H1 (cell line): ENCODE measurements at regions not wholly inside any gene's neighbourhood (a gene's known extent, or its start where the extent isn't known, plus 50 kb on each side); places are given as distances from the start of the nearest gene placed in this dataset.

Experiments used
- CTCF ChIP-seq, 3 experiments: IDR thresholded peaks; 1 replicate in 2 of 3; 2 replicates in 1 of 3; pipeline versions ENCODE4 v1.5.1 to v1.6.1; 2011; ENCODE audit warnings: low read length in 3 of 3, mild to moderate bottlenecking in 3 of 3, inconsistent platforms in 2 of 3, low read depth in 1 of 3, moderate library complexity in 1 of 3; ENCODE audit not compliant: insufficient read depth in 1 of 3; ENCODE audit errors: control extremely low read depth in 1 of 3
- PHF8 ChIP-seq: fragments of 200-600 bp; sonication (generic); conservative IDR thresholded peaks from 2 replicates; pipeline ENCODE4 v1.7.1; 2012; ENCODE audit warnings: low read depth, mild to moderate bottlenecking, inconsistent platforms, low read length, moderate library complexity
- RBBP5 ChIP-seq: IDR thresholded peaks from 2 replicates; pipeline ENCODE4 v1.7.1; 2012; ENCODE audit warnings: low read depth, mild to moderate bottlenecking, inconsistent platforms, low read length, moderate library complexity, borderline replicate concordance
- RNF2 ChIP-seq: fragments of 200-900, 300-1000 bp; sonication (generic); IDR thresholded peaks from 2 replicates; pipeline ENCODE4 v1.7.1; 2016; ENCODE audit warnings: borderline replicate concordance, low read depth, mild to moderate bottlenecking, antibody characterized with exemption, low read length; ENCODE audit not compliant: poor library complexity, severe bottlenecking; ENCODE audit errors: missing control alignments
- SIRT6 ChIP-seq: IDR thresholded peaks from one replicate; pipeline ENCODE4 v1.7.1; 2012; ENCODE audit warnings: low read length, inconsistent platforms
- TEAD4 ChIP-seq: IDR thresholded peaks from 2 replicates; pipeline ENCODE4 v1.6.1; 2012; ENCODE audit warnings: low read depth, low read length, inconsistent platforms, mixed read lengths
- TF ChIP-seq, protein P1 (sequence below): IDR thresholded peaks from 2 replicates; pipeline ENCODE4 v1.6.1; 2012; ENCODE audit warnings: low read length, inconsistent platforms
- TF ChIP-seq, protein P2 (sequence below): IDR thresholded peaks from 2 replicates; pipeline ENCODE4 v1.6.1; 2011; ENCODE audit warnings: low read depth, mild to moderate bottlenecking, low read length; ENCODE audit not compliant: insufficient read depth

DNA sequence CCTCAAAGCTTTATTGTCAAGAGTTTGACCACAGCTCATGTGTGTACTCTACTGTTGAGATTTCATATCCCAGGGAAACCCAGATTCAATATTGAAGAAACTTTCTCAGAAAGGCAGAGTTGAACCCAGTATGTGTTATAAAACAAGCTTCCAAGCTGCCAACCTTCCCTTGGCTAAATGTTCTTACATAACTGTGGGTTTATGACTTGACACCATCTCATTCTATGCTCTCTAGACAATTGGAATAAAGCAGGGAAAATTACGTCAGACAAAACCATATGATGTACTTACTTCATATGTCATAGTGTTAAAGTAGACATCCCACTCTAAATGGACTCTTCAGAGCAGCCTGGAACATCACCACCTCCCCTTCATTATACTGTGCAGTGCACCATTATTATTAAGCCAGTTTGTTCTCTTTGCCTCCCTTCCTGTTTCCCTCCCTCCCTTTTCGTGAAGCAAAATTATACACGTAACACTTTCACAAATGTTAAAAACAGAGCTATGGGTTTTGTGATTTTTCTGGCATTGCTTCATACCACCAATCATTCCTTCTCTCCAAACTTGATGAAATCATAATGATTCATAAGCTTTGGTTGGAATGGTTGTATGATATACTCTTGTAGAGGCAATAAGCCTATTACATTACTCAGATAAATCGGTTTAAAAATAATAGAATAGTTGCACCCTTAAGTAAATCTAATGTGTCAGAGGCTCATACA, 507.2 kb downstream of the LTN1 start (continued):
- TF ChIP-seq RBBP5, result no peak
- TF ChIP-seq, protein P1, sequence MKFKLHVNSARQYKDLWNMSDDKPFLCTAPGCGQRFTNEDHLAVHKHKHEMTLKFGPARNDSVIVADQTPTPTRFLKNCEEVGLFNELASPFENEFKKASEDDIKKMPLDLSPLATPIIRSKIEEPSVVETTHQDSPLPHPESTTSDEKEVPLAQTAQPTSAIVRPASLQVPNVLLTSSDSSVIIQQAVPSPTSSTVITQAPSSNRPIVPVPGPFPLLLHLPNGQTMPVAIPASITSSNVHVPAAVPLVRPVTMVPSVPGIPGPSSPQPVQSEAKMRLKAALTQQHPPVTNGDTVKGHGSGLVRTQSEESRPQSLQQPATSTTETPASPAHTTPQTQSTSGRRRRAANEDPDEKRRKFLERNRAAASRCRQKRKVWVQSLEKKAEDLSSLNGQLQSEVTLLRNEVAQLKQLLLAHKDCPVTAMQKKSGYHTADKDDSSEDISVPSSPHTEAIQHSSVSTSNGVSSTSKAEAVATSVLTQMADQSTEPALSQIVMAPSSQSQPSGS, result no peak
- TF ChIP-seq PHF8, result no peak
- TF ChIP-seq CTCF (IDR thresholded peaks at IDR 0.05; ENCODE audit: control extremely low read depth in 1 of 3, insufficient read depth in 1 of 3, low read depth in 1 of 3, low read length in 3 of 3), result no peak
- TF ChIP-seq TEAD4, result no peak
- TF ChIP-seq SIRT6, result no peak
- TF ChIP-seq, protein P2, sequence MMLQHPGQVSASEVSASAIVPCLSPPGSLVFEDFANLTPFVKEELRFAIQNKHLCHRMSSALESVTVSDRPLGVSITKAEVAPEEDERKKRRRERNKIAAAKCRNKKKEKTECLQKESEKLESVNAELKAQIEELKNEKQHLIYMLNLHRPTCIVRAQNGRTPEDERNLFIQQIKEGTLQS, result no peak
- TF ChIP-seq RNF2, result no peak
